Calu3 (cell line): ENCODE measurements at regions not wholly inside any gene's neighbourhood (a gene's known extent, or its start where the extent isn't known, plus 50 kb on each side); places are given as distances from the start of the nearest gene placed in this dataset.

Experiments
- BruUV-seq: library from RNA; stranded (reverse); fragments of 400-500 nt; replicated peaks from 2 replicates; lab custom pipeline; 2021; lab: Mats Ljungman, UMichigan
- CTCF ChIA-PET: fragments of 300-600 bp; sonication (Branson Sonifier 250); formaldehyde crosslinking; loops from one replicate; lab custom pipeline; 2022; ENCODE audit warnings: antibody characterized with exemption; lab: Charles Lee
- DNase-seq: peaks from one replicate; pipeline ENCODE4 v3.0.0; 2022
- H3K27ac Mint-ChIP-seq: one replicate; pipeline ENCODE4 v1.8.0; 2022; ENCODE audit warnings: mixed read lengths; ENCODE audit not compliant: unreplicated experiment
- H3K27me3 Mint-ChIP-seq: one replicate; pipeline ENCODE4 v1.8.0; 2022; ENCODE audit warnings: mixed read lengths; ENCODE audit not compliant: unreplicated experiment
- H3K36me3 Mint-ChIP-seq: one replicate; pipeline ENCODE4 v1.8.0; 2022; ENCODE audit warnings: mild to moderate bottlenecking, moderate library complexity, mixed read lengths; ENCODE audit not compliant: insufficient read depth, unreplicated experiment
- H3K4me1 Mint-ChIP-seq: one replicate; pipeline ENCODE4 v1.8.0; 2022; ENCODE audit warnings: mild to moderate bottlenecking, low read depth, mixed read lengths; ENCODE audit not compliant: unreplicated experiment
- H3K4me3 Mint-ChIP-seq: one replicate; pipeline ENCODE4 v1.8.0; 2022; ENCODE audit warnings: mild to moderate bottlenecking, low read depth, moderate library complexity, mixed read lengths; ENCODE audit not compliant: unreplicated experiment
- H3K9me3 Mint-ChIP-seq: one replicate; pipeline ENCODE4 v1.8.0; 2022; ENCODE audit warnings: low read depth, mixed read lengths; ENCODE audit not compliant: unreplicated experiment
- CTCF ChIP-seq: fragments of 200-600 bp; IDR thresholded peaks from one replicate; pipeline ENCODE4 v1.8.0; 2022; ENCODE audit warnings: antibody characterized with exemption; ENCODE audit not compliant: unreplicated experiment
- intact Hi-C: fragments of 100-400 bp; cut with micrococcal nuclease; formaldehyde crosslinking; loops from one replicate; pipeline ENCODE4 v1.10.0; 2022; ENCODE audit not compliant: unreplicated experiment

- H3K36me3 Mint-ChIP-seq, result no peaks in the 10 kb centered on the region
- BruUV-seq, result no TSS peak
- CTCF ChIA-PET, result interaction anchor here (0.5 to 1.2 kb wide), 2 partner anchors 23 to 359 kb away, joined by 3 to 5 read pairs; no protein-coding TSS in a partner anchor
- peaks cover 43% of the 10 kb centered on the region for H3K27me3 Mint-ChIP-seq
- intact Hi-C loops, result loop anchor here (5.0 kb wide), 1 partner anchor 441 kb away; no protein-coding TSS in a partner anchor
- no peak for TF ChIP-seq CTCF
- DNase-seq, result peak; percentile 45
- no peaks in the 10 kb centered on the region for H3K9me3 Mint-ChIP-seq
- H3K27ac Mint-ChIP-seq, result no peak overlapping the region
- H3K4me3 Mint-ChIP-seq, result no peak overlapping the region
- H3K4me1 Mint-ChIP-seq, result peaks cover 19% of the 10 kb centered on the region
Observed at GRCh38 chr2:105553538-105554196, 154.8 kb upstream of the FHL2 start.

GRCh38 chr2:105546628-105546974, 147.8 kb upstream of the FHL2 start:
- no peak for TF ChIP-seq CTCF
- Mint-ChIP-seq H3K36me3 (no peaks in the 10 kb centered on the region), H3K4me3 (no peak overlapping the region), H3K9me3 (no peaks in the 10 kb centered on the region), H3K27me3 (peaks cover 25% of the 10 kb centered on the region), H3K4me1 (peaks cover 18% of the 10 kb centered on the region), H3K27ac (no peak overlapping the region)
- intact Hi-C loops, result no loop called here
- no TSS peak for BruUV-seq
- CTCF ChIA-PET, result interaction anchor here (0.6 kb wide), 1 partner anchor 74 kb away, joined by 3 read pairs; no protein-coding TSS in a partner anchor
- no peak for DNase-seq

GRCh38 chr2:105545730-105546627, 147.1 kb upstream of the FHL2 start:
- Mint-ChIP-seq H3K27ac (no peak overlapping the region), H3K36me3 (no peaks in the 10 kb centered on the region), H3K9me3 (no peaks in the 10 kb centered on the region), H3K4me3 (no peak overlapping the region), H3K4me1 (peaks cover 19% of the 10 kb centered on the region), H3K27me3 (peaks cover 25% of the 10 kb centered on the region)
- CTCF ChIA-PET, result no interaction called here
- TF ChIP-seq CTCF, result peak; percentile 87
- intact Hi-C loops, result no loop called here
- no TSS peak for BruUV-seq
- DNase-seq, result peak; percentile 81

- Mint-ChIP-seq H3K9me3 (no peaks in the 10 kb centered on the region), H3K4me3 (no peak overlapping the region), H3K4me1 (peaks cover 19% of the 10 kb centered on the region), H3K36me3 (no peaks in the 10 kb centered on the region), H3K27me3 (peaks cover 25% of the 10 kb centered on the region), H3K27ac (no peak overlapping the region)
- DNase-seq, result no peak
- intact Hi-C loops, result no loop called here
- CTCF ChIA-PET, result no interaction called here
- no TSS peak for BruUV-seq
- TF ChIP-seq CTCF, result no peak
Observed at GRCh38 chr2:105544591-105545377, 145.9 kb upstream of the FHL2 start.
